Esophagus muscularis mucosa (tissue), 4 donors: ENCODE measurements at regions not wholly inside any gene's neighbourhood (a gene's known extent, or its start where the extent isn't known, plus 50 kb on each side); places are given as distances from the start of the nearest gene placed in this dataset.

Experiments used
- DNase-seq: peaks from one replicate; pipeline ENCODE4 v3.0.0-alpha.2; 2017; ENCODE audit errors: extremely low spot score
- H3K27ac ChIP-seq, 4 donors: fragments of 200-600 bp; sonication (generic); replicated peaks in 1 of 4; 1 replicate in 3 of 4; 2 replicates in 1 of 4; pipeline ENCODE4 v1.5.1; 2016 to 2019; ENCODE audit warnings: mild to moderate bottlenecking in 1 of 4
- H3K27me3 ChIP-seq, 4 donors: fragments of 200-600 bp; sonication (generic); one replicate each; pipeline versions ENCODE4 v1.5.1 to v1.6.0; 2016 to 2019
- H3K36me3 ChIP-seq, 4 donors: fragments of 200-600 bp; sonication (generic); one replicate each; pipeline ENCODE4 v1.5.1; 2016 to 2019
- H3K4me1 ChIP-seq, 4 donors: fragments of 200-600 bp; sonication (generic); one replicate each; pipeline ENCODE4 v1.5.1; 2016 to 2019
- H3K4me3 ChIP-seq, 4 donors: fragments of 200-600 bp; sonication (generic); 1 replicate in 2 of 4; 2 replicates in 2 of 4; pipeline ENCODE4 v1.5.1; 2016 to 2019; ENCODE audit warnings: mild to moderate bottlenecking in 4 of 4, moderate library complexity in 1 of 4
- H3K9me3 ChIP-seq, 4 donors: fragments of 200-600 bp; sonication (generic); 1 replicate in 3 of 4; 2 replicates in 1 of 4; pipeline ENCODE4 v1.5.1; 2016 to 2019
- CTCF ChIP-seq, 3 experiments: fragments of 200-600 bp in 2 of 3; fragments of 450-650 bp in 1 of 3; sonication (generic) in 2 of 3; IDR thresholded peaks; one replicate each; pipeline ENCODE4 v1.5.1; 2017 to 2019; ENCODE audit warnings: antibody characterized with exemption in 3 of 3, mild to moderate bottlenecking in 2 of 3, moderate library complexity in 1 of 3
- EP300 ChIP-seq: sonication (generic); formaldehyde crosslinking; IDR thresholded peaks from one replicate; pipeline ENCODE4 v1.6.1; 2017; ENCODE audit warnings: antibody characterized with exemption
- POLR2A ChIP-seq: fragments of 450-650 bp; IDR thresholded peaks from one replicate; pipeline ENCODE4 v1.6.1; 2017; ENCODE audit warnings: antibody characterized with exemption, moderate library complexity, mild to moderate bottlenecking, low read depth
- POLR2AphosphoS5 ChIP-seq, 2 donors: sonication (generic); formaldehyde crosslinking; IDR thresholded peaks; one replicate each; pipeline ENCODE4 v1.6.1; 2017; ENCODE audit warnings: antibody characterized with exemption in 2 of 2
- WGBS: methylation state at CpG from one replicate; pipeline ENCODE4 v1.1.5; 2018; 5-methylcytosine and 5-hydroxymethylcytosine counted together
- intact Hi-C: fragments of 100-400 bp; cut with DNase I; formaldehyde crosslinking; loops from one replicate; pipeline ENCODE4 v1.15.1; 2023

GRCh38 chrX:39840581-39841093, 257.1 kb downstream of the BCOR start:
- WGBS: 85% methylated on average over 20 of the region's 20 CpGs
- no peak for DNase-seq
- Histone ChIP-seq H3K36me3 (no peaks in the 10 kb centered on the region), H3K27me3 (no peaks in the 10 kb centered on the region), H3K4me3 (no peak overlapping the region), H3K27ac (no peak overlapping the region), H3K4me1 (no peaks in the 10 kb centered on the region), H3K9me3 (peaks cover 0 to 3% (median 0%) of the 10 kb centered on the region in 4 donors)
- intact Hi-C loops: no loop called here
- TF ChIP-seq CTCF (IDR thresholded peaks at IDR 0.05): no peak
- TF ChIP-seq EP300: no peak
- TF ChIP-seq POLR2AphosphoS5 (IDR thresholded peaks at IDR 0.05): no peak
- TF ChIP-seq POLR2A: no peak

- no peak overlapping the region for H3K27ac ChIP-seq
Measured at GRCh38 chrX:39841604-39842003, 256.2 kb downstream of the BCOR start.

GRCh38 chrX:39842281-39842973, 255.3 kb downstream of the BCOR start:
- TF ChIP-seq CTCF (IDR thresholded peaks at IDR 0.05): no peak
- TF ChIP-seq POLR2AphosphoS5 (IDR thresholded peaks at IDR 0.05): no peak
- TF ChIP-seq POLR2A: no peak
- no peak for DNase-seq
- no peaks in the 10 kb centered on the region for H3K4me1 ChIP-seq
- no peak overlapping the region for H3K27ac ChIP-seq
- no peak overlapping the region for H3K4me3 ChIP-seq
- intact Hi-C loops: no loop called here
- H3K27me3 ChIP-seq: no peaks in the 10 kb centered on the region
- 85% methylated on average over 10 of the region's 10 CpGs for WGBS
- no peaks in the 10 kb centered on the region for H3K9me3 ChIP-seq
- no peaks in the 10 kb centered on the region for H3K36me3 ChIP-seq

More at GRCh38 chrX:39841604-39842003, 256.2 kb downstream of the BCOR start:
- no peaks in the 10 kb centered on the region for H3K36me3 ChIP-seq
- H3K4me1 ChIP-seq: no peaks in the 10 kb centered on the region
- WGBS: 61% methylated on average over 6 of the region's 6 CpGs
- H3K4me3 ChIP-seq: no peak overlapping the region
- no peaks in the 10 kb centered on the region for H3K27me3 ChIP-seq
- H3K9me3 ChIP-seq: no peaks in the 10 kb centered on the region
- intact Hi-C loops: no loop called here
- DNase-seq: no peak
- TF ChIP-seq CTCF (IDR thresholded peaks at IDR 0.05): no peak
- no peak for TF ChIP-seq POLR2AphosphoS5 (IDR thresholded peaks at IDR 0.05)
- TF ChIP-seq POLR2A: no peak
- no peak for TF ChIP-seq EP300

GRCh38 chrX:39843318-39843717, 254.4 kb downstream of the BCOR start:
- TF ChIP-seq EP300: no peak
- TF ChIP-seq POLR2A: no peak
- TF ChIP-seq CTCF (IDR thresholded peaks at IDR 0.05): no peak
- TF ChIP-seq POLR2AphosphoS5 (IDR thresholded peaks at IDR 0.05): no peak
- no peak for DNase-seq
- no peak overlapping the region for H3K27ac ChIP-seq
- no peaks in the 10 kb centered on the region for H3K36me3 ChIP-seq
- H3K4me3 ChIP-seq: no peak overlapping the region
- intact Hi-C loops: no loop called here
- peaks cover 0 to 5% (median 2%) of the 10 kb centered on the region in 4 donors for H3K4me1 ChIP-seq
- no peaks in the 10 kb centered on the region for H3K27me3 ChIP-seq
- 64% methylated on average over 4 of the region's 4 CpGs for WGBS
- H3K9me3 ChIP-seq: no peaks in the 10 kb centered on the region

- Histone ChIP-seq H3K27me3 (no peaks in the 10 kb centered on the region), H3K4me3 (no peak overlapping the region), H3K4me1 (peaks cover 0 to 8% (median 2%) of the 10 kb centered on the region in 4 donors), H3K27ac (no peak overlapping the region), H3K9me3 (no peaks in the 10 kb centered on the region), H3K36me3 (no peaks in the 10 kb centered on the region)
- DNase-seq: no peak
- intact Hi-C loops: no loop called here
- 86% methylated on average over 9 of the region's 9 CpGs for WGBS
- TF ChIP-seq EP300 (no peak), POLR2A (no peak), POLR2AphosphoS5 (IDR thresholded peaks at IDR 0.05) (no peak), CTCF (IDR thresholded peaks at IDR 0.05) (no peak)
Measured at GRCh38 chrX:39845233-39845632, 252.5 kb downstream of the BCOR start.
